Lung microvascular endothelial cell (primary cell): ENCODE measurements at regions not wholly inside any gene's neighbourhood (a gene's known extent, or its start where the extent isn't known, plus 50 kb on each side); places are given as distances from the start of the nearest gene placed in this dataset.

ENCODE experiments used
- DNase-seq, 2 donors: peaks; one replicate each; pipeline versions ENCODE4 v3.0.0 to v3.0.0-alpha.2; 2010; ENCODE audit warnings: low read depth in 2 of 2

- no peak for DNase-seq
These were observed 846.2 kb upstream of the API5 start for GRCh38 chr11:42465623-42466022.

- no peak for DNase-seq
These were observed 838.7 kb upstream of the API5 start for GRCh38 chr11:42473106-42473505.

GRCh38 chr11:42482822-42483221 lies 829.0 kb upstream of the API5 start:
- no peak for DNase-seq

GRCh38 chr11:42490506-42490905 lies 821.3 kb upstream of the API5 start:
- DNase-seq, result no peak

DNA sequence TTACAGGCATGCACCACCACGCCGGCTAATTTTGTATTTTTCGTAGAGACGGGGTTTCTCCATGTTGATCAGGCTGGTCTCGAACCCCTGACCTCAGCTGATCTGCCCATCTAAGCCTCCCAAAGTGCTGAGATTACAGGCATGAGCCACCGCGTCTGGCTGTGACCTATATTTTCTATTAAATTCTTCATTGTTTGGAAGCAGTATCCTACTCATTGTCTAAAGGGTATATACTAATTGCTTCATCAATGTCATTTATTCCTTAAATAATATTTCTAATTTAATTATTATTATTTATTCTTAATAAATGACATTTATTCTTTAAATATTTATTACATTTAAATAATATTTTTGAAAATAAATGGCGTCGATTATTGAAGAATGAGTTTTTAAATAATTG lies 817.3 kb upstream of the API5 start:
- DNase-seq, result no peak

- DNase-seq, result no peak
These were observed 812.8 kb upstream of the API5 start for GRCh38 chr11:42498971-42499370.

- no peak for DNase-seq
These were observed 809.6 kb upstream of the API5 start for GRCh38 chr11:42502151-42502550.

GRCh38 chr11:42521994-42522393 lies 789.8 kb upstream of the API5 start:
- no peak for DNase-seq

DNA sequence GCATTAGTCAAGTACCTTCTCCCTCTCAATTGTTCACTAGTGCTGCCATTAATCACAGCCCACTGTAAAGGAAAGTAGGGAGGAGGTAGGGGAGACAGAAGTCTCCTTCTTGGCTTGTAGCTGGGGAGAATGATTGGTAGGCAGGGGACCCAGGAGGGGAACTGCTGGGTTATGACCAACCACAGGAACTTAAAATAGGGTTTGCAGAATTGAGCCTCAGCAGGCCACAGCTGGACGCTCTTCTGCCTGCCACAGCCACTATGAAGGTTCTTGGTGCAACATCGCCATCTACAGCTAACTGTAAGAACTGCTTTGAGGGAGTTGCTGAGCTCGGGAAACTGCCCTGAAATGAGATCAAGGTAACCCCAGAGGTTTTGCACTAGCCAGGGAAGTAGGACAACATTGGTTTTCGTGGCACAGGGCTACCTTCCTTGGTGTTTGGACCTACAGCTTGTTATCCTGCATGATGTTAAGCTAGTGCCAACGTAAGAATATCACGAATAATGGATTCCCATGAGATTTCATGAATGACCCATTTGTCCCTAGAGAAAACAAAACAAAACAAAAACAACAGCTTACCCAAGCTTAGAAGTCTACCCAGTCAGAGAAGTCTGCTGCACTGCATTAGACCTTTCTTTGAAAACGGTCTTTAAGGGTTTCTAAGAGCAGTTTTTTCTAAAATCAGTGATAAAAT lies 787.1 kb upstream of the API5 start:
- DNase-seq, result peak; percentile 31 to 33

DNA sequence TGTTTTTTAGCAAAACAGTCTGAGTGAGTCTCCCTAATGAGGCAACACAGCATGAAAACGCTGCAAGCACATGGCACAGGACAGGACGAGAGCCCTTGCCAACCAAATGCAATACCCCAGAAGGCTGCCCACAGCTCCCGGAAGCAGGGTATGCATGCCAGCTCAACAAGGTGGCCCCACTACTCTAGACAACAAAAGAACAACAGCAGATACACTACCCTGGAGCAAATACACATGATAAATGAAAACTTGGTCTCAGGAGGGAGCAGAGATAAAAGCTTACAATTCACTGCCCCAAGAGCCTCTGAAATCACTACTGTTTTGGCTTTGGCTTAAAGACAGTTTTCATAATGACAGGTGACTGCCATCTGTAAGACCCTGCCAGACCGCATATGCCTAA lies 785.4 kb upstream of the API5 start:
- no peak for DNase-seq

DNA sequence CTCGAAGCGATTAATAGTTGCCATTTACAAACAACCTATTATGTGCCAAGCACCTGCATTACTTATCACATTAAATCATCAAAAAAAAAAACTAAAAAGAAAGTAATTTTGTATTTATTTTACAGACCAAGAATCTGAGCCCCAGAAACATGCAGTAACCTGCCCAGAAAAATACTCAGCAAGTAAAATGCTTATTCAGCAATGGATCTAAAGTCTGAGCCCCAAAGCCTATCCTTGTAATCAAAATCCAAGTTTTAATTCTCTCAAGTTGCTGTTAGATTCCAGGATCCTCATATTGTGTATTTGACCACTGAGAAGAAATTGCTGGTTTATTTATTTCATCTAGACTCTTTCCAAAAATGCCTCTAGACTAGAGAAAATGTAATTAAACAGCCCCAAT lies 783.3 kb upstream of the API5 start:
- DNase-seq, result no peak

DNA sequence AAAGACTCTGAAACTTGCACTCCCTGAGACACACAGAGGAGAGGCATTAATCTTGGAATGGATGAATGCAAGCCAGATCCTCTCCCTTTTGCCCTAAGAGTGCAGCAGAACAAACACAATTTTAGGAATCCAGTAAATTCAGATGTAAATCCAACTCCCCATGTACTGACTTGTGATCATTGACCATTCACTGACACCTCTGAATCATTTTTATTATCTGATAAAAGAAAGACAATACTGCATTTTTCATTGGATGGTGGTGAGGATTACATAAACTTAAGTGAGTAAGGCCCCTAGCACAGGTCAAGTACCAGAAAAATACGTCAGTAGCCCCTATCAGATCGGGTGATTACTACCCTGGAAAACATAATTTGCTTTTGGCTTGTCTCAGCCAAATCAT lies 782.9 kb upstream of the API5 start:
- no peak for DNase-seq

DNA sequence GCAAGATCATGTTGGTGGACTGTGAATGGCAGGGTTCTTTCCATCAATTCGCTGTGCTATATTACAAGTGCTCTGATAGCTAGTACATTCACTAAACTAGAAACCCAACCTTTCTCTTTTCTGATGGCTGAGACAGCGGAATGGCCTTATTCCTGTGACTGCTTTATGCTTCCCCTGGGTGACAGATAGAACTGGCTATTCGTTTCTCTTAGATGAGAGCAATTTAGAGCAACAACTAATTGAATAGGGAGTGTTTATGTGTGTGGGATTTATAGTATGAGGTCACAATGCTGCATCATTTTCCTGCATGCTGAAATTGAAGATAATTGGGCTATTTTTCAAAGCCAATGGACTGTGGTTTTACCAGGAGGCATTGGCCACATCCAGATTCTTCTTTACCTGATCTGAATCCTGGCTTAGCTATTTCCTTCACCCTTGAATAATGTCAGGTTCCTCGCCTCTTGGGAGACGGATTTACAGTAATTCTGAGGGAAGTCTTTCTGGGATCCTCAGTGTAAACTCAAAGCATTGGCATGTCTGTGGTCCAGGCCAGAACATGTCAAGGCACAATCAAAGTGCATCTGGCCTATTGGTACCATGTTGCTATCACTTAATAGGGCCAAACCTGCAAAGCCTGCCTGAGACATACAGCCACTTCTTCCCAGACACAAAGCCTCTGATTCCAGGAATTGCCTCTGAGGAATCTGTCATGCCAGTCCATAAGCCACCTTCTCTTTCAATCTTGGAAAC lies 775.0 kb upstream of the API5 start:
- no peak for DNase-seq

GRCh38 chr11:42542336-42542735 lies 769.5 kb upstream of the API5 start:
- DNase-seq, result no peak

GRCh38 chr11:42543844-42544419 lies 767.9 kb upstream of the API5 start:
- no peak for DNase-seq

GRCh38 chr11:42544726-42545125 lies 767.1 kb upstream of the API5 start:
- DNase-seq, result no peak

- DNase-seq, result no peak
These were observed 765.8 kb upstream of the API5 start for GRCh38 chr11:42545954-42546353.

- DNase-seq, result no peak
These were observed 759.0 kb upstream of the API5 start for GRCh38 chr11:42552786-42553185.

- no peak for DNase-seq
These were observed 756.6 kb upstream of the API5 start for GRCh38 chr11:42555190-42555589.

GRCh38 chr11:42571131-42571877 lies 740.5 kb upstream of the API5 start:
- DNase-seq, result no peak

DNA sequence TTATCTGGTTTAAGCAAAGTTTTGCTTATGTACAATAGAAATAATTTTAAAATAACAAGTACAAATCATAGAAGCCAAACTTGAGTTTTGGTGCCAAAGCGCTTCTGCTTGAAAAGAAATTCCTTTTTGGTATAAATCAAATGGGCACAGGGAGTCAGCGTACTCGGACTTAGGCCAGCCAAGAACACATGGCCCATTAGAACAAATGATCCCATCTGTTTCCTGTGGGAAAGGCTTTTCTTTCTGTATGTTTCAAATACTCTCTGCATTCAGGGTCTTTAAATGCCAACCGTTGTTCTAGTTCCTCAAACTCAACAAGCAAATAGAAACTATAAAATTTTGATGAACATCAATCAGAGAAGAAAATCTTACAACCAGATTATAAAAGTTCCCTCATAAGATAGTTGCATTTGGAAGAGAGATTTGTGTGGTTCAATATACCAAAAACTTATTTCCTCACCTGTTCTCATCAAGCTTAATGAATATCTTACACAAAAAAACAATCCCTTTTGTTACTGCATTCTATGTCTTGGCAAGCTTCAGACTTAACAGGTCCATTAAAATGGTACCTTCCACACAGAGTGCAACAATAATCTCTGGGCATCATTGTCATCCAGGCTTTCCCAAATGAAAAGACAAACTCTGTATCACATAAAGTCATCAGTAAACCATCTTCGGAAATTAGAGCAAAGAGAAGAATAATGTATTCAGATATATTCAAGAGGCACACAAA lies 739.8 kb upstream of the API5 start:
- DNase-seq, result no peak

GRCh38 chr11:42576318-42576717 lies 735.5 kb upstream of the API5 start:
- no peak for DNase-seq
